HG03175 (cell line): ENCODE measurements at regions not wholly inside any gene's neighbourhood (a gene's known extent, or its start where the extent isn't known, plus 50 kb on each side); places are given as distances from the start of the nearest gene placed in this dataset.

Source experiments
- ATAC-seq: cut with Tn5 transposase; IDR thresholded peaks from one replicate; pipeline ENCODE4 v1.9.1; 2021; ENCODE audit warnings: mild to moderate bottlenecking, moderate library complexity; ENCODE audit not compliant: unreplicated experiment

DNA sequence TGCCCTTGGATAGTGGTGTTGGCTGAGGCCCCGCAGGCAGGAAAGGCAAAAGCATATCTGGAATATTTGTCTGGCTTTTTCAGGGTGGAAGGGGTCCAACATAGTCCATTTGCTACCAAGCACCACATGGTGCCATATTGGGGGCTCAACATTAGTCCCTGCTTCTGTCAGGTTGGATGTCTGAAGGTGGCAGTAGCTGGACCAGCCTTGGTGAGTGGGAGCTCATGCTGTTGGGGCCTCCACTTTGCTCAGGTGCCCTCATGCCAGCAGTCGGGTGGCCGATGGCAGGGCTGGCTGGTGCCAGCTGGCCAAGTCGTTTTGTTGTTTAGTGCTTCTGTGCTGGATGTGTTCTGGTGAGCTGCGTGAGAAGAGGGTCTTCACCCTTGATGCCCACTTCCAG is 135.3 kb downstream of the PAPOLA start:
- ATAC-seq, result no peak

DNA sequence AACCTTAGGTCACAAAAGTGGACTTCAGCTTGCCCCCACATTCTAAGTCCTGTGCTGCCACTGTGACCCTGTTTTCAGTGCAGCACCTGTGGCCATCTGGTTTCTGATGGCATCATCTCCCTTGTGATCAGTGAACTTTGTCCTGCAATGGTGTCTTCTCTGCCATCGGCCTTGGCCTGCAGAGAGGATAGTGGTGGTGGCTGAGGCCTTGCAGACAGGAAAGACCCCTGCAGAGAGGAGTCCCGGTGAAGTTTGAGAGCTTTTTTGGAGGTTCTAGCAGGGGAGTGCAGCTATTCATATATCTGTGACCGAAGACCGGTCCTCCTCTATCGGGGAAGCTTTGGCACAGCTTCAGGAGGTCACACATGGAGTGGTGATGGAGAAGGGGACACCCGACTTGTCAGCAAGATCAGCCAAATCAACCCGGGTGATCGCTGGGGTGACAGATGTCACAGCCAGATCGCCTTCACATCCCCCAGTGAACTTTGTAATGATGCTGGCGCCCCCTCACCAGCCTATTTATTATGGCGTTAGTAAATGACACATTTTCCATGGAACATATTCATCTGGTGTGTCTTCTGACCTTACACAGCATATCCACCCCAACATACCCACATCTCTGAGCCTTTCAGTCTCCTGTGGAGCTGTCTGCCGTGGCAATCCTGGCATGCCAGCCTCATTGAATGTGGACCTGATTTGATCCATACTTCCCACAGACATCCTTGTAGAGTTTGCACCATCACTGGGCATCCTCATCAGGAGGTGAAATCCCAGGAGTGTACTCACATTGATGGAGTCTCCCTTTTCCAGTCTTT is 136.1 kb downstream of the PAPOLA start:
- no peak for ATAC-seq

DNA sequence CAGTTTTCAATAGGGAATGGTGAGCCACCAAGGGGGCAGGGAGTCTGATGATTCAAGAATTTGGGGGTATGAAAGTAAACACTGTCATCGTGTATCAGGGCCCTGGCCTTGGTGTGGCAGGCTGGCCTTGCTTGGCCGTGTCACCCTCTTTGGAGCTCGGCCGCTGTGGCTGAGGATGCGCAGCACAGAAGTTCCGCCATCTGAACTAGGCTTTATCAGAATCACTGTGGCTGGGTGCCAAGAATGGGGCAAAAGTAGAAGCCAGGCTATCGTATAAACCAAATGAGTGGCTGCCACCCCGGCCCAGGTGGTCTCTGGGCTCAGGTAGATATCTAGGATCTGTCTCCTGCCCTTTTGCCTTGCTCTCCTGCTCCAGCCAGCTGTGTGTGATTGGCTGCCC is 137.4 kb downstream of the PAPOLA start:
- ATAC-seq, result no peak

DNA sequence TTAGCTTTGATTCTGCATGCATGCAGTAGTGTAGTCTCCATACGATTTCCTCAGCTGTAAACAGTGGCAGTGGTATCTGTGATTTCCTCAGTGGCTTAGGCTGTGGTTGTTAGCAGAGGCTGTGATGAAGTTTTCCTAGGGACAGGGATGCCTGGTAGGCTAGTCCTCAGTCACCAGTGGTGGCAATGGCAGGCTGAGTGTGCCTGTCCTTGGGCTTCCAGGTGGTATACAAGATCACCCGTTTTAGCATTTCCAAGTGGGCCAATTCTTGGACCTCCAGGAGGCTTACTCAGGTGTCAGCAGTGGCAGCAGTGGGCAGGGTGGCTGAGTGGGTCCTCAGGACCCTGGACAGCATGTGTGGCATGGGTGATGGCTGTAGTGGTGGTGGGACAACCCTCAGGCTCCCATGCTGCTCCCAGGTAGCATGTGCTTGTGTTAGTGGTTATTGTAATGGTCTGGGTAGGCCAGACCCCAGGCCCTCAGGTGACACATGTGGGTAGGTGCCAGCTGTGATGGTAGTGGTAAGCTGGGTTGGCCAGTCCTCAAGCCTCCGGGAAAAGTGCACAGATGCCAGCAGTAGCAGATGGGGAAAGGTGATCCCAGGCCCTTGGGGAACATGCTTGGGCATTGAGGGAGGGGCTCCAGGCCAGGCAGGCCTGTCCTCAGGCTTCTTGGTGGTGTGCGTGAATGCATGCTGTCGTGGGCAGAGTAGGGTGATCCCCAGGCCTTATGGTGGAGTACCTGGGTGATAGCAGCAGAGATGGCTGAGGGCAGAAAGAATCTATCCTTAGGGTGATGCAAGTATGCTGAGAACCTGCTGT is 146.5 kb downstream of the PAPOLA start:
- no peak for ATAC-seq

DNA sequence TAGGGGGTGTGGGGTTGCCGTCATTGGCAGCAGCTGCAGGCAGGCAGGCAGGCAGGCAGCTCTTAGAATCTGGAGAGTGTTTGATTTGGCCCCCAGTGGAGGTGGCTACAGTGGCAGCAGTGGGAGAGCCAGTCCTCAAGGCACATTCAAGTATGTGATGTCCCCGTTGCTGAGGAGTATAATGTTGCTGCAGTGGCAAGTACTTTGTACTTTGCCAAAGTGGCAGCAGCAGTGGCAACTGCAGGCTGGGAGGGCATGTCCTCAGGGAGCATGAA is 147.1 kb downstream of the PAPOLA start:
- ATAC-seq, result no peak

DNA sequence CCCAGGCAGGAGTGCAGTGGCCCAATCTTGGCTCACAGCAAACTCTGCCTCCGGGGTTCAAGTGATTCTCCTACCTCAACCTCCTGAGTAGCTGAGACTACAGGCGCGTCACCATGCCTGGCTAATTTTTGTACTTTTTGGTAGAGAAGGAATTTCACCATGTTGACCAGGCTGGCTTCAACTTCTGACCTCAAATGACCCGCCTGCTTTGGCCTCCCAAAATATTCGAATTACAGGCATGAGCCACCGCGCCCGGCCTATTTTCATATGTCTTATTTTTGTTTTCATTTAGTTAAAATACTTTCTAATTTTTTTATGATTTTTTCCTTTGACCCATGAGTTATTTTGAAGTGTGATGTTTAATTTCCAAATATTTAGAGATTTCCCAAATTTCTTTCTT is 143.6 kb upstream of the VRK1 start:
- no peak for ATAC-seq

DNA sequence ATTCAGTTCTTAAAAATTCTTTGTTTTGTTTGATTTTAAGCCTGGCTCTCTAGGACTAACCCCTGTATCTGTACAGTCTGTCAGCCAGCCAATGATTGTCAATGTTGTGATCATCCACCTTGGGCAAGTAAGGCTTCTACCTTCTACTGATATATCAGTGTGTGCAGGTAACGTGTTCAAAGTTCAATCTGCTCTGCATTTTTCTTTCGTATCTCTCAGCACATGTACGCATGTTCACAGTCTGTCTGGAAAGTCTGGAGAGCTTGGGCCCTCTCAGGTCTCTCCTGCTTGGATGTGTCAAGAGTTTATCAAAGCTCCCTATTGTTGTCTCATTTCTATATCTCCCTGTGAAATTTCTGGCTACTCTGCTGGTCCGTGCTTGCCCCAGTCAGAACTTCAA is 138.6 kb upstream of the VRK1 start:
- no peak for ATAC-seq

DNA sequence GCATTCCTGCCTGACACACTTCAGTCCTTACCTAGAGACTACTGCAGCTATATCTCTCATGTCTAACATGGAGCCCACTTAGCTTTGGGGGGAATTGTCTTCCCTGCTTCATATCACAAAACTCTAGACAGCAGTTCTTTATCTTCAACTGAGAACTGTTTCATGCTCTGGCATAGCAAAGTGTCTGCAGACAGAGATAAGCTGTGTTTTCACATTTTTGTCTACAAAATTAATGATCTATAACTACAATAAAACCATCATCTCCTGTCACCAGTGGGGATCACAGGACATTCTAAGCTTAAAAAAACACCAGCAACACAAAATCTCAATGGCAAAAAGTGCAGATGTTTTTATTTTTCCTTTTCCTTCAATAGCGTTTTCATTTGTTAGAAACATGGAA is 137.1 kb upstream of the VRK1 start:
- ATAC-seq, result no peak

DNA sequence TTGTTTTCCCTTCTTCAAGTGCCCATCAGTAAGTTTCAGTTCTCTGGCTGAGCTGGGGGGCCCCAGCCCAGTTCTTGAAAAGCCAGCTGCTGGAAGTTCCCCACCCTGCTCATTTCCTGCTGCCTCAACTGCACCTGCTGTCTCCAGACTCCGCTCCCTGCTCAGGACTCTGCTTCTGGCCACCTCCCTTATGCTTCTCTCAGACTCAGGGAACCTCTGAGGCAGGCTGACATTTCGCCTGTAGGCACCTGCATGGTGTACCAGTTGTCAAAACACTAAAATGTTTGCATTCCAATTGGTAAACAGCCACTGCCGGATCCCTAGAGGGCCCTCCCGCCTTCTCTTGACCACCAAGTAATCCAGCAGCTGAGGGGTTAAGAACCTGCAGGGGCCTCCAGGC is 136.5 kb upstream of the VRK1 start:
- no peak for ATAC-seq

DNA sequence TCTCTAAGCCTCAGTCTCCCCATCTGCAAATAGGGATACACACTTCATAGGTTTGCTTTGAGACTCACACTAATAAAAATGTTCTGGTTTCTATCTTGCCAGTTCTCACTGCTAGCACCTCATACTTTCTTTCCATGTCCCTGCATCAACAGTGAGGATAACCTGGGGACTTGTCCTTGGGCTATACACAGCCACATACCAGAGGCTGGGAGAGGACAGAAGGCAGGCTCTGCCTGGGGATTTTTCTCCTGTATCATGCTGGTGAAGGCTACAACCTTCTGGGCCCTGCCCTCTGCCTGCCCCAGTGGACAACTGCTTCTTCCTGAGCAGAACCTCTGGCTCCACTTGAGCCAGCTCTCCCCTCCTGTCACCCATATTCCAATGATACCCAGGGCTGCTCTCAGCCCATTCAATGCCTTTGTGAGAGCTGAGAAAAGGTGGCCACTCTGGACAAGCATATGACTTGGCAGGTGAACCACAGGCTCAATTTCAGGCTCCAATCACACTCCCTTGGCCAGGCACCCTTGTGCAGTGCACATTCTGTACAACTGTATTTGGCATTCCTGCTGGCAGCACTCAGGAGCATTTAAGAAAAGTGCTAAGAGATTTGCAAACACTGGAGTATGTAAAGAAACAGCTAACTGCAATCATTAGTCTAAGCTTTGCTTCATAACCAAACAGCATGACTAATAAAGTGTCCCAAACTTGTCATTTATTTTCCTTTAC is 135.8 kb upstream of the VRK1 start:
- ATAC-seq, result no peak

DNA sequence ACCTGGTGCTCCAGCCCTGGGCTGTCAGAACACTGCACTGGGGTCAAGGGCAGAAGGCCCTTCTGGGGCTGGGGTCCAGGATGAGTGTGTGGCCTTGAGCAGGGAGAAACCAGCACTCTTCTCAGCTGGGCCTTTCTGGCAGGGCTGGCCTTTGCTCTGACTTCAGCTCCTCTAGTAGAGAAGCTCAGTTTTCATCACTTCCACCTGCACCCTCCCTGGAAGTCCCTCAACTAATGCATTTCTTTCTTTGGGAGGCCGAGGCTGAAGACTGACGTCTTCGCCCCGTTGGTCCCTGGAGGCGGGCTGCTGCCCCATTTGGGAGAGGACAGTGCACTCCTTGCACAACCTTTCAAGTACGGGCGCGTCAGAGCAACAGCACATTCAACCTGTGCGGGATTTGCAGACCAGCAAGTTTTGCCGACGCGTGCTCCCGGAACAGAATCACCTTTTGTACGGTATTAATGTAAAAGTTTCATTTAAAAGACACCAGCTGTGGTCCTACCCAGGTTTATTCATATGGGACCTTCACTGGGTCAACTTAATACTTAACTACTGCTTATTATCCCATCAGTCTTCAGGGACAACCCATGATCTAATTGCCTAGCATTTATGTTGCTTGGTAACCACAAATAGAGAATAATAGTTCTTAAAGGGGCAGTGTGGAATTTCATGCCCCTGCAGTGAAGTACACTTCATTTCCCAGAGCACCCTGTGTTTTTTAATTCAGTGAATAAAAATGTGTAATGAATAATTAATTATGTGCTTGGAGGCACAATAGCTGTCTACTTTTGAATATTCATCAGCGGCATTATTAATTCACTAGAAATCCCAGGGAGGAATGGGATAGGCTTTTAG is 134.8 kb upstream of the VRK1 start:
- ATAC-seq, result no peak

DNA sequence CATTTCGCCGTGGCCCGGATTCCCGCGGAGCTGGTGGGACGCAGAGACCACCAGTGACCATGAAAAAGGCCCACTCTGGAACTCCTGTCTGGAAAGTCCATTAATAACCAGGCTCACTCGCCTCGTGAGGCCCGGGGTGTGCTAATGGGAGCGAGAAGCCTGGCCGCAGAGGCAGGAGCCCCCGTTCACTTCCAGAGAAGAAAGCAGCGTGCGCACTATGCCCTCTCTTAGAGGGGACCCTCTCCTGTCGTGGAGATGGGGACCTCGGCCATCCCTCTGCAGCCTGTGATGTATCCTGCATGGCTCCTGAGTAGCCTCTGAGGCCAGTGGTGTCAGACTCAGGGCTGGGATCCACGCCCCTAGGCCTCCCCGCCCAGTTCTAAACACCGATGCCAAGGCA is 134.1 kb upstream of the VRK1 start:
- no peak for ATAC-seq

DNA sequence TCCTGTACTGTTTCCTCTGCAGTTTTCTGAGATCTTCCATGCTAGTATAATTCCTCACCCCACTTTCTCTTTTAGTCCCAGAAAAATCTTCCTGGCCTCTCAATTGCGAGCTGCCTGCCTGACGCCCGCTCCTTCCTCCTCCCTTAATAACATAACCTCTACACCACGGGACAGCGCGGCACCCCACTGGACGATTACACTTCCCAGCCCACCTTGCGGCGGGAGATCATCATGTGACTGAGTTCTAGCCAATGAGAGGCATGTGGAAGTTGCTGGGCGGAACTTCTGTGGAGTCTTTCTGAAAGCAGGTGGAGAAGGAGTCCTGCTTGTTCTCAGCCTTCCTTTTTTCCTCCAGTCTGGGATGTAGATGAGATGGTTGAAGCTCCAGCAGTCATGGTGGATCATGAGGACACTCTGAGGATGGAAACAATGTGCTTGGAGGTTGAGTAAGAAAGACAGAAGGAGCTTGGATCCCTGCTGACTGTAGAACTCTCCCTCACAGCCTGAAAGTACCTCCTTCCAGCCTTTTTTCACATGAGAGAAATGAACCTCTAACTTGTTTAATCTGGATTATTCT is 133.6 kb upstream of the VRK1 start:
- ATAC-seq, result no peak

DNA sequence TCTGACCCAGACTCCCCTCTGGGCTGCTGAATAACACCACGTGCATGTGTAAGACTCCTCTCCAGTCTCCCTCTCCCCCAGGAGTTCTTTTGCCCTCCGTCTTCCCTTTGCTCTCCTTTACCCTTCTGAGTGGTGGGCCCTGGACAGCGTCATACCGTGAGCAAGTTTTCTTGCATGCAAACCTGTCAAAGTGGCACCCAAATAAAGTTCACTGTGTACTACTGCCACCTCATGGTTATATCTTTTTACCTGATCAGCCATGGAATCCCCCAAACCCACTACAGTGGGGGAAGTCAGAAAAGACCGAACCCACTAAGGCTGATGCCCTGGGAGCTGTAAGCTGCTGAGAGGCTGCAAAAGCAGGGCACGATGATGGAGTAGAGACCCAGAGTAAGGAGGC is 131.1 kb upstream of the VRK1 start:
- no peak for ATAC-seq

DNA sequence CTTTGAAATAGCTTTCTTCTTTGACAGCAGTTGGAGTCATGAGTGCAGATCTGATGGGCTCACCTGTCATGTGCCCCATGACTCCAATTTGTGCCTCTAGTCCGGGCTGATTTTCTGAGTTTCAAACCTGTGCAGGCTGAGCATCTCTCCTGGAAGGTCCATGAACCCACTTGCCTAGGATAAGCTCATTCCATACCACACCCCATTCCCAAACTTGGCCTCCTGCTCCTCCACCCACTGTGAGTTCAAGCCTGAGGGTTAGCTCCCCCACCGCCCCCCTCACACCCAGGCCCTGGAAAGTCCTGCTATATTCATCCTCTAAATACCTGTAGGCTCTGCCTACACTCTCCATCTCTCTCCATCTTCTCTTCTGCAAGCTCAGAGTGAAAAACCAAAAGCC is 126.8 kb upstream of the VRK1 start:
- ATAC-seq, result no peak

DNA sequence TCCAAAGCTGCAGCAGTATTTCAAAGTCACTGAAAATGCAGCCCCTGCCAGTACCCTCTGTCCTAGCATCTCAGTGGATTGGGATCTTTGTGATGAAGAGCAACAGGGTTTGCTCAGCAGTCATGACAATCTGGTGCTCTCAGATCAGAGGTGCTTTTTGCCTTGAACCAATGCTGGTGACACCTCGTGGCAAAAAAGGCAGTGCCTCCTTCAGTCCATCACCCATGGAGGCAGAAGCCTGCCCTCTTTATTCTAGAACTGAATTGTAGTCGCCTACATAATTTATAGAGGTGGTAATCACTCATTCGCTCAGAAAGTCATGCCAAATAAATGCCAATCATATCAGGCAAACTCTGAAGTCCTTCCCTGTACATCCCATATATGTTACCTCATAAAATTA is 126.0 kb upstream of the VRK1 start:
- no peak for ATAC-seq

DNA sequence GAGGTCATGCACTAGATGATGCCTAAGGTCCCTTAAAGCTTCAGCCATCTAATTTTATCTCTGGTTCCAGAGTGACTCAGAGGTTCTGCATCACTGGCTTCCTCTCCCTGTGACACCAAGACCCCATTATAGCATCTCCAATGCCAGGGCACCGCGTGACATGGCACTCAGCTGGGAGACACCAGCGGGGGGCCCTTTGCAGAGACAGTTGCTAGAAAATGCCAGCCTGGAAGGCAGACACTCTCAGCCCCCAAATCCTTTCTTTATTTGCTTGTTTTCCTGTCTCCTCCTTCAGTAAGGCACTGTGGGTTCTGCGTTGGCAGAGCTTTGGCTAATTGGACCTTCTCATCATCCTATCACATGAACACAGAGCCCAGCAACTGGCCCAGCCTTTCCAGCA is 123.5 kb upstream of the VRK1 start:
- no peak for ATAC-seq

DNA sequence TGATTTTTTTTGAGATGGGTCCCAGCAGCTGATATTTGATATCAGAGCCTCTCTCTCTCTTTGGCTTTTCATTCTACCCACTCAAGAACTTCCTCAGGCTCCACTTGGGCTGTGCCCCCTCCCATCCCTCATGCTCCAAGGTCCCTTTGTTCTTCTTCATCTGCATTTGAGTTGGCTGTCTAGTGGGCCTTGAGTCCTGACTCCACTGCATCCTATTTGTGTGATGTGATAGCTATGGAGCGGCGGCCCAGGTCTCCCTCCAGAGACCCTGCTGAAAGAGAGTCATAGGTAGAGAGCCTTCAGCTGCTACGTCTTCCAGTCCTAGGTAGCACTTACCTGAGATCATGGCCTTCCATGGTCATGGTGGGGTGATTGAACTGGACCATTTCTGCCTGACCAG is 123.1 kb upstream of the VRK1 start:
- ATAC-seq, result no peak

DNA sequence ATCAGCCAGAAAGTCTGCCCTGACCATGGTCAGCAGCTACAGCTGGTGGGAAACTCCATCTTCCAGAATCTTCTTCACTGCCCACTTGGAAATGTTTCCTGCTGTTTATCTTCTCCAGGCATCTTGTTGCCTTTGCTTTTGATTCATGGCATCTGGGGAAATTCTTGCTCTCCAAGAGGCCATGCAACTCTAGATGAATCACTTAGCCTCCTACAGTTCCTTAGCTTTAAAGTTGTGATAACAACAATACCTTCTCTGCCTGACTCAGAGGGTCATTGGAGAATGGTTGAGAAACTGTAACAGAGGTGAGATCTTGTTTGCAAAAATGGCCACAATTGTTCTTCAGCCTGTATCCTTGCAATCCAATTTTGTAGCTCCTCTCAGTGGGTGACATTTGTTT is 121.0 kb upstream of the VRK1 start:
- no peak for ATAC-seq

DNA sequence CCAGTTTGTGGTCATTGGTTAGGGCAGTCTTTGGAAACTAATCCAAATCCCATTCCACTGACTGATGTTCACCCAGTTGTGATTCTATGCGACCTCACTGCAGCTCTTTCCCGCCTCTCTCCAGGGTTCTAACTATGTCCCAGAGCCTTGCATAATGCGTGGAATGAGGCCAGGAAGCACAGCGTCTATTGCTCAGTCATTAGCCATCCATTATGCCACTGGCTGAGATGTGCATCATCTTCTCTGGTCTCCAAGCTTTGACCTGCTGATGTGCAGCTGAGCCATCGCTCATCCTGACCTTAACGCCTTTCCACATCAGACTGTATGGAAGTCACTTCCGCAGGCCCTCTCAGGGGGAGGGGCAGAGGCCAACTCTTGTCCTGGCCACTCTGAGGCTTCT is 115.4 kb upstream of the VRK1 start:
- no peak for ATAC-seq

DNA sequence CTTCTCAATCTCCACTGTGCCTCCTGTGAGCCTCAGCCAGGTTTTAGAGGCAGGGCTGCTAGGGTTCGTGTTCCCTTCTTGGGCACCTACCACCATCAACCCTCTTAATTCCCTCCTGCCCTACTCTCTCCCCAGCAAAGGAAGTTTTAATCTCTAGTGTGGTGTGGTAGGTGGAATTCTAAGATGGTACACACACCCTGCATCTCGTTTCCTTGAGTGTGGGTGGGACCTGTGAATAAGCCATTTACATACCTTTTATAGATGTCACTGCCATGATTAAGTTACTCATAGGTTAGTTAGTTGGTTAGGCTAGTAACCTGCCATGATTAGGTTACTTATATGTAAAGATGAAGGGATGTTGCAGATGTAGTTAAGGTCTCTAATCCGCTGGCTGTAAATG is 114.8 kb upstream of the VRK1 start:
- ATAC-seq, result no peak
